ENCODE measurements at regions not wholly inside any gene's neighbourhood (a gene's known extent, or its start where the extent isn't known, plus 50 kb on each side); places are given as distances from the start of the nearest gene placed in this dataset.

GRCh38 chr14:25488961-25489360 lies 439.0 kb upstream of the STXBP6 start:
- TF ChIP-seq TAF1 (IDR thresholded peaks at IDR 0.05; ENCODE audit: low read depth) (no peak), YY1 (IDR thresholded peaks at IDR 0.05; ENCODE audit: low read depth) (no peak), MAX (IDR thresholded peaks at IDR 0.05) (no peak), TEAD4 (IDR thresholded peaks at IDR 0.05) (no peak), NFIC (IDR thresholded peaks at IDR 0.05) (no peak), REST (IDR thresholded peaks at IDR 0.05; ENCODE audit: low read depth) (no peak), EGR1 (IDR thresholded peaks at IDR 0.05) (no peak), RAD21 (IDR thresholded peaks at IDR 0.05; ENCODE audit: low read depth) (no peak), CEBPB (IDR thresholded peaks at IDR 0.05) (no peak), EP300 (IDR thresholded peaks at IDR 0.05; ENCODE audit: borderline replicate concordance) (no peak), TCF12 (IDR thresholded peaks at IDR 0.05; ENCODE audit: low read depth) (no peak), ZBTB7A (IDR thresholded peaks at IDR 0.05; ENCODE audit: low read depth) (no peak), CREB1 (IDR thresholded peaks at IDR 0.05; ENCODE audit: low read depth) (no peak)
- TF ChIP-seq, protein P1, sequence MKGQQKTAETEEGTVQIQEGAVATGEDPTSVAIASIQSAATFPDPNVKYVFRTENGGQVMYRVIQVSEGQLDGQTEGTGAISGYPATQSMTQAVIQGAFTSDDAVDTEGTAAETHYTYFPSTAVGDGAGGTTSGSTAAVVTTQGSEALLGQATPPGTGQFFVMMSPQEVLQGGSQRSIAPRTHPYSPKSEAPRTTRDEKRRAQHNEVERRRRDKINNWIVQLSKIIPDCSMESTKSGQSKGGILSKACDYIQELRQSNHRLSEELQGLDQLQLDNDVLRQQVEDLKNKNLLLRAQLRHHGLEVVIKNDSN (IDR thresholded peaks at IDR 0.05), result no peak

DNA sequence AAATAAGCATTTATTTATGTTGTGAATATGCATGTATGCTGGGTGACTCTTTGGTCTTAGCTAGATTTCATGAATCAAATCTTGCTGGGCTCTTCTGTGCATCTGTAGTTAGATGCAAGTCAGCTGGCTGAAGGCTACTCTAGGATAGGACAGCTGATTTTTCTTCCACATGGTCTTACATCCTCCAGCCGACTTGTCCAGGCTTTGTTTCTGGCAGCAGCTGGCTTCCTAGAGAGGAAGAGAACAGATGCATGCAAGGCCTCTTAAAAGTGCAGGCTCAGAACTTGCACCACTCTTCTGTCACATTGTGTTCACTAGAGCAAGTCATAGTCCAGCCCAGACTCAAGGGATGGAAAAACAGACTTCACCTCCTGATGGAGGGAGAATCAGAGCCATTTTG lies 435.4 kb upstream of the STXBP6 start:
- TF ChIP-seq EP300 (IDR thresholded peaks at IDR 0.05; ENCODE audit: borderline replicate concordance) (no peak), CEBPB (IDR thresholded peaks at IDR 0.05) (no peak), EGR1 (IDR thresholded peaks at IDR 0.05) (no peak), NFIC (IDR thresholded peaks at IDR 0.05) (no peak), RAD21 (IDR thresholded peaks at IDR 0.05; ENCODE audit: low read depth) (no peak), TCF12 (IDR thresholded peaks at IDR 0.05; ENCODE audit: low read depth) (no peak), ZBTB7A (IDR thresholded peaks at IDR 0.05; ENCODE audit: low read depth) (no peak), REST (IDR thresholded peaks at IDR 0.05; ENCODE audit: low read depth) (no peak)
- TF ChIP-seq, protein P1 (IDR thresholded peaks at IDR 0.05), result no peak

DNA sequence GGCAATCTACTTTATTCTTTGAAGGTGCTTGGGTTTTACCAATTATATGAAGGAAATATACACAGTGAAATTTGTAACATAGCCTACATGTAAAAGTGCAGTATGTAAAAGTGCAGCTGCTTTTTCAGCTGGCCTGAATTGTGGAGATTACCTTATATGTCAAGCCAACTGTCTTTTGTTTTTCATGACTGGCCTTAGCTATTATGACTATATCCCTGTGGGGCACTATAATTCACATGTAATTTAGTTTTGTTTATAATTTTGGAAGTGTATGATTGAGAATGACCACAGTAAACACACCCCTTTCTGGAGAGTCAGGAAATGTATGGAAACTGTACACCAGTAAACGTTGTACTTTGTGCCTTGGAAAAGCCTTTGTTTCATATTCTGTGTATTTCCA lies 435.0 kb upstream of the STXBP6 start:
- TF ChIP-seq ZBTB7A (IDR thresholded peaks at IDR 0.05; ENCODE audit: low read depth), result no peak
- no peak for TF ChIP-seq CREB1 (IDR thresholded peaks at IDR 0.05; ENCODE audit: low read depth)
- TF ChIP-seq FOXM1 (IDR thresholded peaks at IDR 0.05; ENCODE audit: borderline replicate concordance, low read depth), result no peak

- no peak for TF ChIP-seq TEAD4 (IDR thresholded peaks at IDR 0.05)
- peak; percentile 25; the same call in 1 of the 2 replicates for TF ChIP-seq RAD21 (IDR thresholded peaks at IDR 0.05; ENCODE audit: low read depth)
- TF ChIP-seq FOXM1 (IDR thresholded peaks at IDR 0.05; ENCODE audit: borderline replicate concordance, low read depth), result no peak
- no peak for TF ChIP-seq REST (IDR thresholded peaks at IDR 0.05; ENCODE audit: low read depth)
- no peak for TF ChIP-seq NFIC (IDR thresholded peaks at IDR 0.05)
These were observed 434.3 kb upstream of the STXBP6 start for GRCh38 chr14:25484235-25484634.

- TF ChIP-seq, protein P1 (IDR thresholded peaks at IDR 0.05), result no peak
- no peak for TF ChIP-seq TEAD4 (IDR thresholded peaks at IDR 0.05)
- no peak for TF ChIP-seq CREB1 (IDR thresholded peaks at IDR 0.05; ENCODE audit: low read depth)
- no peak for TF ChIP-seq MAX (IDR thresholded peaks at IDR 0.05)
- TF ChIP-seq EP300 (IDR thresholded peaks at IDR 0.05; ENCODE audit: borderline replicate concordance), result no peak
- no peak for TF ChIP-seq CEBPB (IDR thresholded peaks at IDR 0.05)
- TF ChIP-seq EGR1 (IDR thresholded peaks at IDR 0.05), result no peak
- TF ChIP-seq YY1 (IDR thresholded peaks at IDR 0.05; ENCODE audit: low read depth), result no peak
- no peak for TF ChIP-seq RAD21 (IDR thresholded peaks at IDR 0.05; ENCODE audit: low read depth)
- no peak for TF ChIP-seq ZBTB7A (IDR thresholded peaks at IDR 0.05; ENCODE audit: low read depth)
- TF ChIP-seq FOXM1 (IDR thresholded peaks at IDR 0.05; ENCODE audit: borderline replicate concordance, low read depth), result no peak
- no peak for TF ChIP-seq REST (IDR thresholded peaks at IDR 0.05; ENCODE audit: low read depth)
- no peak for TF ChIP-seq TAF1 (IDR thresholded peaks at IDR 0.05; ENCODE audit: low read depth)
- TF ChIP-seq TCF12 (IDR thresholded peaks at IDR 0.05; ENCODE audit: low read depth), result no peak
These were observed 427.6 kb upstream of the STXBP6 start for GRCh38 chr14:25477316-25478098.
